Natural killer cell treated with Interleukin-12 subunit alpha and Interleukin-12 subunit beta and Interleukin-15 and Interleukin-18, amount 100 ng/mL, for 72 hours (primary cell): ENCODE measurements at regions not wholly inside any gene's neighbourhood (a gene's known extent, or its start where the extent isn't known, plus 50 kb on each side); places are given as distances from the start of the nearest gene placed in this dataset.

Experiments
- ATAC-seq, 2 donors: fragments of 150-1000 bp; cut with Tn5 transposase in 1 of 2; sonication (Bioruptor Pico), chemical (Tn5 transposase) in 1 of 2; 2 replicates each; pipeline ENCODE4 v1.10.0; 2021
- DNase-seq: peaks from one replicate; pipeline ENCODE4 v3.0.0; 2022; ENCODE audit warnings: low spot score
- H3K27ac Mint-ChIP-seq, 2 donors: 1 replicate in 1 of 2; 2 replicates in 1 of 2; pipeline ENCODE4 v1.8.0; 2022; ENCODE audit warnings: mixed read lengths in 2 of 2, mild to moderate bottlenecking in 1 of 2, moderate library complexity in 1 of 2
- H3K27me3 Mint-ChIP-seq, 2 donors: 1 replicate in 1 of 2; 2 replicates in 1 of 2; pipeline ENCODE4 v1.8.0; 2022; ENCODE audit warnings: mixed read lengths in 2 of 2
- H3K36me3 Mint-ChIP-seq: one replicate; pipeline ENCODE4 v1.8.0; 2022; ENCODE audit warnings: mixed read lengths
- H3K4me1 Mint-ChIP-seq, 2 donors: 1 replicate in 1 of 2; 2 replicates in 1 of 2; pipeline ENCODE4 v1.8.0; 2022; ENCODE audit warnings: low read depth in 2 of 2, mixed read lengths in 2 of 2, mild to moderate bottlenecking in 1 of 2
- H3K4me3 Mint-ChIP-seq: one replicate; pipeline ENCODE4 v1.8.0; 2022; ENCODE audit warnings: mixed read lengths
- H3K9me3 Mint-ChIP-seq: 2 replicates; pipeline ENCODE4 v1.8.0; 2022; ENCODE audit warnings: mixed read lengths

DNA sequence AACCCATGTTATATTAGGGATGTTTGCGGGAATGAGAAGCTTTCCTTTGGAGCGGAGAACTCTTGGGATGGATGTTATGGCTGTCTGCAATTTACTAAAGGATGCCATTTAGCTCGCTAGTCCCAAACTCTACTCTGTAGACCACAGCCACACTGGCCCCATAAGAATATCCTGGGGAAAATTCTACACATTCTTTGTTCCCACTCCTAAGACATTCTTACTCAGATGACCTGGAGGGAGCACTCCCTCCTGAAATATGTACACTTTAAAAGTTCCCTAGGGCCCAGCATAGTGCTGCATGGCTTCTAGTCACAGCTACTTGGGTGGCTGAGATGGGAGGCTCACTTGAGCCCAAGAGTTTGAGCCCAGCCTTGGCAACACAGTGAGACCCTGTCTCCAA lies 288.7 kb upstream of the RORA start:
- DNase-seq (no peak), ATAC-seq (no peak)
- Mint-ChIP-seq H3K27ac (no peak overlapping the region), H3K9me3 (no peaks in the 10 kb centered on the region), H3K36me3 (no peaks in the 10 kb centered on the region), H3K27me3 (peaks cover 0 to 6% of the 10 kb centered on the region in 2 donors), H3K4me1 (peaks cover 0 to 4% of the 10 kb centered on the region in 2 donors), H3K4me3 (no peak overlapping the region)

DNA sequence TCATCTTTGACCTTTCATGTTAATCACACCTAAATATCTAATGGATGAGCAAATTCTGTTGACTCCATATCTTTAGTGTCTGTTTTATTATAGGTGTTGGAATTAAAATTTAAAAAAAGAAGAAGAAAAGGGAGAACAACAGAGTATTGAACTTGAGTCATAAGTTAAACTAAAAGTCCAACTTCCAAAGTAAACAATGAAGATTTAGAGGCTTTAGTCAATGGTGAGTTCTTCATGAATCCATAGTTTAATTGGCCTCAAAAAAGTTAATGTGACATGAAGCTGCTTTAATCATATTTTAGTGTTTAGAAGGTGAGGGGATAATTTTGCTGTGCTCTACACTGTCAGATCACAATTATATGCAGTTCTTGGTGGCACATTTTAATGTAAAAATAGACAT lies 288.2 kb upstream of the RORA start:
- no peaks in the 10 kb centered on the region for H3K9me3 Mint-ChIP-seq
- H3K4me1 Mint-ChIP-seq, result peaks cover 0 to 2% of the 10 kb centered on the region in 2 donors
- H3K27me3 Mint-ChIP-seq, result peaks cover 0 to 8% of the 10 kb centered on the region in 2 donors
- no peak overlapping the region for H3K4me3 Mint-ChIP-seq
- no peak overlapping the region for H3K27ac Mint-ChIP-seq
- no peak for ATAC-seq
- no peak for DNase-seq
- no peaks in the 10 kb centered on the region for H3K36me3 Mint-ChIP-seq

DNA sequence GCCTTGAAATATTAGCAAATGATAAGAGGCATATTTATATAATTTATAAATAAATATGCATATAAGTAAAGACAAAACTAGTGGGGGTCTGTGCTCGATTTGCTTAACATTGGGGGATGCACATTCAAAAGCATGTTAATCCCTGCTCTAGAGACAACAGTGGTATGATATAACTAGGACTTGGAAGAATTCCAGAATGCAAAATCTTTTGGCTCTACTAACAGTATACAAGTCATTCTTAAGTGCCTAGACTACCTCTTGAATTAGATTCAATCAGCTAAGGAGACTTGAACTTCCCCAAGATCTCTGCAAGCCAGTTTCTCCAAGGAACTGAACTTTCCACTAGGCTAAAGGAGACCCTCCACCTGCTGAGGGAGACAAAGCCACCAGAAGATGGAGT lies 282.7 kb upstream of the RORA start:
- Mint-ChIP-seq H3K27ac (no peak overlapping the region), H3K4me3 (no peak overlapping the region), H3K36me3 (no peaks in the 10 kb centered on the region), H3K27me3 (peaks cover 13 to 21% of the 10 kb centered on the region in 2 donors), H3K4me1 (peaks cover 0 to 2% of the 10 kb centered on the region in 2 donors), H3K9me3 (no peaks in the 10 kb centered on the region)
- DNase-seq (no peak), ATAC-seq (no peak)

GRCh38 chr15:61511089-61511488 lies 282.0 kb upstream of the RORA start:
- DNase-seq (no peak), ATAC-seq (no peak)
- Mint-ChIP-seq H3K9me3 (no peaks in the 10 kb centered on the region), H3K27ac (no peak overlapping the region), H3K4me1 (peaks cover 0 to 2% of the 10 kb centered on the region in 2 donors), H3K27me3 (peaks cover 18 to 21% of the 10 kb centered on the region in 2 donors), H3K36me3 (no peaks in the 10 kb centered on the region), H3K4me3 (no peak overlapping the region)

GRCh38 chr15:61509327-61509840 lies 280.3 kb upstream of the RORA start:
- ATAC-seq (no peak), DNase-seq (no peak)
- no peaks in the 10 kb centered on the region for H3K9me3 Mint-ChIP-seq

DNA sequence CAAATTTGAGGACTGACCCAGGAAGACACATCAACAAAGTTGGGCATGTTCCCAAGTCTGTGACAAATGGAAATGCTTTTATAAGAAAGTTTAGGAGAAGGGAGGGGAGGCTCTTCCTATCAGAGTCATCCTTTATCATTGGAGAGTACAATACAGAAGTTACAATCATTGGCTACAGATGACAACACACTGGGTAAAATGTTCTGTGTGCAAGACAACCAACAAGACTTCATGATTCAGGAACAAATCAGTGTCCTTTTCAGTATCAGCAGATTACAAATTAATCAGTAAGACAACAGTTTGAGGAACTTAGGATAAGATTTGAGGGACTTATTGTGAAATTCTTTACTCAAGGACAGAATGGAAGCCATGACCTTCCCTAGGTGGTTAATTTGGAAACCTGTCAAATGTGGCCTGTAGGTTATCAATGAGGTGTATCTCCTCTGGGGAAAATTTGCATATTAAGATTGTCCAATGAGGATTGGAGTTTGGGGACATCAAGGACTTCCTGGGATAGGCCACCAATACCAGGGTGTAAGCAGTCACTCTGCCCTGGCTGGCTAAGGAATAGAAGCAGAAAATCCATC lies 274.4 kb upstream of the RORA start:
- H3K27ac Mint-ChIP-seq, result no peak overlapping the region
- DNase-seq, result no peak
- ATAC-seq, result no peak
- no peaks in the 10 kb centered on the region for H3K9me3 Mint-ChIP-seq
- no peaks in the 10 kb centered on the region for H3K36me3 Mint-ChIP-seq
- H3K4me3 Mint-ChIP-seq, result no peak overlapping the region
- peaks cover 38 to 44% of the 10 kb centered on the region in 2 donors for H3K27me3 Mint-ChIP-seq
- no peaks in the 10 kb centered on the region for H3K4me1 Mint-ChIP-seq

More at GRCh38 chr15:61509327-61509840, 280.3 kb upstream of the RORA start:
- peaks cover 20 to 26% of the 10 kb centered on the region in 2 donors for H3K27me3 Mint-ChIP-seq
- H3K4me1 Mint-ChIP-seq, result peaks cover 0 to 2% of the 10 kb centered on the region in 2 donors
- H3K4me3 Mint-ChIP-seq, result no peak overlapping the region
- H3K27ac Mint-ChIP-seq, result no peak overlapping the region
- H3K36me3 Mint-ChIP-seq, result no peaks in the 10 kb centered on the region

DNA sequence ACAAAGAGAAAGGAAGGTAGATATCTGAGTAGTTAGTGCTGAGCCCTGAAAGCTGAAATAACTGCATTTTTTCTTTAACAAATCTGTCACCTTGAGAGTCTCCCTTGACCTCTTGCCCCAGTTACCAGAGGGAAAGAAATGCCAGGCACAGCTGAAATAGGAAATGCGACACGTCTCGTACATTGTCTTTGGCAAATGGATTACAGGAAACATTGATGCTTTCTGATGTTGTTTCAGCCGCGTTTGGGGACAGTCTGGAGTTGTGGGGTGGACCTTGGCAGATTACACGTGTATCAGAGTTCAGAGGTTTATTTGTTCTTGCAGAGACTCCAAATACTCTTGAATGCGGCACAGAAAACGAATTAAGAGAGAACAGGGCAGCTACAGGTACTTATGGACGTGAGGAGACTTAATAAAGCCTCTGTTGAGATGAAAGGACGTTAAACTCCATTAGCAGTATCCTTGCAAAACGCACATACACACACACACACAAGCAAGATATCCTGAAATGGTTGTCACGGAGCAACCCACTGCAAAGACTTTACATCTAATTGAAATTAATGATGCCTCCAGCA lies 272.8 kb upstream of the RORA start:
- ATAC-seq (no peak), DNase-seq (no peak)
- H3K36me3 Mint-ChIP-seq, result no peaks in the 10 kb centered on the region
- H3K4me1 Mint-ChIP-seq, result no peaks in the 10 kb centered on the region
- no peaks in the 10 kb centered on the region for H3K9me3 Mint-ChIP-seq
- peaks cover 37 to 49% of the 10 kb centered on the region in 2 donors for H3K27me3 Mint-ChIP-seq
- no peak overlapping the region for H3K27ac Mint-ChIP-seq
- H3K4me3 Mint-ChIP-seq, result no peak overlapping the region

GRCh38 chr15:61500951-61501620 lies 272.0 kb upstream of the RORA start:
- Mint-ChIP-seq H3K27ac (no peak overlapping the region), H3K4me1 (no peaks in the 10 kb centered on the region), H3K27me3 (peaks cover 39 to 44% of the 10 kb centered on the region in 2 donors), H3K36me3 (no peaks in the 10 kb centered on the region), H3K4me3 (no peak overlapping the region), H3K9me3 (no peaks in the 10 kb centered on the region)
- ATAC-seq, result no peak
- no peak for DNase-seq

GRCh38 chr15:61500523-61500922 lies 271.4 kb upstream of the RORA start:
- ATAC-seq, result no peak
- DNase-seq, result no peak
- no peak overlapping the region for H3K4me3 Mint-ChIP-seq
- H3K9me3 Mint-ChIP-seq, result no peaks in the 10 kb centered on the region
- H3K27ac Mint-ChIP-seq, result no peak overlapping the region
- H3K36me3 Mint-ChIP-seq, result no peaks in the 10 kb centered on the region
- H3K4me1 Mint-ChIP-seq, result no peaks in the 10 kb centered on the region
- H3K27me3 Mint-ChIP-seq, result peaks cover 41 to 44% of the 10 kb centered on the region in 2 donors

DNA sequence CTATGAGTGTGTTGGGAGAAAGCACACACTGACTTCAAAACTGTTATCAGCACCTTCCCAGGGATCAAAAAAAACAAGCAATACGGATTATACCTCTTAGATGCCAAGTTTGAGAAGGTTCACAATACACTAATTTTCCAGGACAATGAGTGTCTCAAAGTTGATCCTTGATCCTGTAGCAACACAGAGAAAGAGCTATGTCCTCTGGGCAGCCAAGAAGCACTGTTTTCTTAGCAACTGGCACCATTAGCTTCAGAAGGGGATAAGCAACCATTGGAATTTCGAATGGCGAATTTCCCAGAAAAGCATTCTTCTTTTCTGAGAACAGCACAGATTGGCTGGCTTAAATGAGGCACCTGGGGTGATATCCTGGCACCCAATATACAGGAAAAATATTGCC lies 270.3 kb upstream of the RORA start:
- Mint-ChIP-seq H3K36me3 (no peaks in the 10 kb centered on the region), H3K27me3 (peaks cover 44 to 45% of the 10 kb centered on the region in 2 donors), H3K27ac (no peak overlapping the region), H3K4me1 (no peaks in the 10 kb centered on the region), H3K9me3 (no peaks in the 10 kb centered on the region), H3K4me3 (no peak overlapping the region)
- ATAC-seq (no peak), DNase-seq (no peak)

GRCh38 chr15:61489571-61489970 lies 260.5 kb upstream of the RORA start:
- Mint-ChIP-seq H3K27me3 (peaks cover 20 to 33% of the 10 kb centered on the region in 2 donors), H3K4me1 (no peaks in the 10 kb centered on the region), H3K36me3 (no peaks in the 10 kb centered on the region), H3K9me3 (no peaks in the 10 kb centered on the region), H3K27ac (no peak overlapping the region), H3K4me3 (no peak overlapping the region)
- DNase-seq (no peak), ATAC-seq (no peak)

- Mint-ChIP-seq H3K36me3 (no peaks in the 10 kb centered on the region), H3K27me3 (peaks cover 30 to 38% of the 10 kb centered on the region in 2 donors), H3K4me1 (no peaks in the 10 kb centered on the region), H3K27ac (no peak overlapping the region), H3K4me3 (no peak overlapping the region), H3K9me3 (no peaks in the 10 kb centered on the region)
- ATAC-seq (no peak), DNase-seq (no peak)
Observed at GRCh38 chr15:61483599-61483998, 254.5 kb upstream of the RORA start.

- H3K36me3 Mint-ChIP-seq, result no peaks in the 10 kb centered on the region
- ATAC-seq (no peak), DNase-seq (no peak)
- no peak overlapping the region for H3K4me3 Mint-ChIP-seq
- H3K27me3 Mint-ChIP-seq, result peaks cover 26 to 32% of the 10 kb centered on the region in 2 donors
- no peak overlapping the region for H3K27ac Mint-ChIP-seq
- H3K9me3 Mint-ChIP-seq, result no peaks in the 10 kb centered on the region
- no peaks in the 10 kb centered on the region for H3K4me1 Mint-ChIP-seq
Observed at GRCh38 chr15:61481886-61482285, 252.8 kb upstream of the RORA start.

DNA sequence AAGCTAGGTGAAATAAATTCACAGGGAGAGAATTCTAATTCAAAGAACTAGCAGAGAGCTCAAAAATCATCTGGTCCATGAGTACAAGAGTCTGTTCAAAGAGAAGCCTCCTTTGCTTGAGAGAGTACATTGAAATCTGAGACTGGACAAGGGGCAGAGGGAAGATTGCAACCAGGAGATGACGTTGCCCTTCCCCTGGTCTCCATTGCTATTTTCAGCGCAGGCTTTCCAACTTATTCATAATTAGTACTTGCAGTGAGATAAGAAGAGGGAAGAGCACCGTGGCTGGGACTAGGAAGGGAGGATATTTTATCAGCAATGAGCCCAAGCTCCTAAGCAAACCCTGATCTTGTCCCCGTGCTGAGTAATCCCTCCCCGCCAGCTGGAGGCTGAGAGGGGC lies 251.8 kb upstream of the RORA start:
- no peak overlapping the region for H3K4me3 Mint-ChIP-seq
- H3K27me3 Mint-ChIP-seq, result peaks cover 20 to 24% of the 10 kb centered on the region in 2 donors
- H3K36me3 Mint-ChIP-seq, result no peaks in the 10 kb centered on the region
- DNase-seq, result no peak
- no peaks in the 10 kb centered on the region for H3K9me3 Mint-ChIP-seq
- no peak overlapping the region for H3K27ac Mint-ChIP-seq
- no peaks in the 10 kb centered on the region for H3K4me1 Mint-ChIP-seq
- ATAC-seq, result no peak
